GM19043 (cell line): ENCODE measurements at regions not wholly inside any gene's neighbourhood (a gene's known extent, or its start where the extent isn't known, plus 50 kb on each side); places are given as distances from the start of the nearest gene placed in this dataset.
"Not testable (repeated sequence)": the region's sequence is repeated elsewhere in the genome, so short reads cannot be mapped to it uniquely, and the experiment has no call there.

ENCODE experiments used
- ATAC-seq: cut with Tn5 transposase; IDR thresholded peaks from one replicate; pipeline ENCODE4 v1.9.1; 2021; ENCODE audit warnings: low read depth; ENCODE audit not compliant: unreplicated experiment

DNA sequence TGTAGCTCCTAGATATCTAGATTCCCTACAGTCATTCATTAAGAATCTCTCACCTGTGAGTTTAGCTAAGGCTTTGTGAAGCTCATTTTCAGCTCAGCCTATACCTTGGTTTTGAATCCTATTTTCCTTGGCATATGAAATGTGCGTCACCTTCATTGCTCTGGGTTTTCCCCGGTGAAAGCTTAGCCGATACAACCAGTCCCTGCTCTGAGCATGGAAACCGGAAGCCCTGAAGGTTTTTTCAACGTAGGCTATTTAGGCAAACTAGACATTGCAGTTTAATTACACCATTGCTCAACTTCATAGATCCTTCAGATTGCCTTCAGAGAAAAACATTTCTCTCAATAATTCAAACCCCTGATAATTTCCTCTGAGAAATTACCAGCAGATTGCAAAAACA lies 206.8 kb upstream of the TPRG1 start:
- ATAC-seq, result no peak

DNA sequence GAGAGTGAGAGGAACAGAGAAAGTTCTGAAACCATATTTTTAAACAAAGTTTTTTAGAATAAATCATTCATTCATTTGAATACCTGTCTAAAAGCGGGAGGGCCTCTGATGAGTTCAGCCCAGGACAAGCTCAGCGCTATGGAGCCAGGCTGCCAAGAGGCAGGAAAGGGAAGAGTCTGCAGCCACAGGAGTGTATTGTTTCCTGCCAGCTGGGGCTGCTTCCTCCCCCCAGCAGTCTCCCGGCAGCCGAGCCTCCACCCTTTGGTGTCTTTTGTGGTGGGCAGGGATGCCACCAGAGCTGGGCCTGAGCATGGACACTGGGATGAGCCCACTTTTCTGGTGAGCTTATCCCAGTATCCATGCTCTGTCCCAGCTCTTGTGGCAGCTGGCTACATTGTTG lies 199.5 kb upstream of the TPRG1 start:
- no peak for ATAC-seq

GRCh38 chr3:188974856-188975599 lies 196.7 kb upstream of the TPRG1 start:
- ATAC-seq, result no peak

- no peak for ATAC-seq
Observed at GRCh38 chr3:188975600-188976314, 196.0 kb upstream of the TPRG1 start.

- no peak for ATAC-seq
Observed at GRCh38 chr3:188976407-188976806, 195.4 kb upstream of the TPRG1 start.

DNA sequence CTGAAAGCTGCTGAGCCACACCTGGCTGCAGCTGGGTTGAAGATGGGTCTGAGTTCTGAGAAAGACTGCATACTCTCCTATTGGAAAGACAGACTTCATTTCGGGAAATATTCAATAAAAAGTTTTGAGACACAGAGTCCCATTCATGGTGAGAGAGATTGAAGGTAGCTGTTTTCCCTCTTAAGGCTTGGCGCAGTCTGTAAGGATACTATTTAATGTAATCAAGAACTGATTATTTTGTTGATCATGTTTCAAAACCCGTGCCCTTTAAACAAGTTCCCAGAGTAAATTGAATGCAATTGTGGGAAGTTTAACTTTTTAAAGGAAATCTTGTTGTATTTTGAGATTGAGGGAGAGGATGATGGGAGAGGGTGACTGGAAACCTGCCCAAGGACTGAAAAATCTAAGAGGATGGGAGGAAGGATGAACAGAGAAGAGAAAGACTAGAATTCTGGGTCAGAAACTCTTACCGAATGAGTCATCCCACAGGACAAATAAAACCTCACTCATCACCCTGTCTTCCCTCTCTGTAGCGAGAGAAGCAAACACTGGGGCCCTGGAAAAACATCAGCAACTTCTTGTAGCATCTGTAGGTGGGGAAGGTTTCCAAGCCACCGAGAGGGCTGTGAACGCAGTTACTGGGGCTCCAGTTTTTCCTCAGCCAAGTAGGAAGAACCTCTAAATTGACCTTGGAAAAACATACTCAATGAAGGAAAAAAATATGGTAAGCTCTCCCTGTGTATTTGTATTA lies 193.2 kb upstream of the TPRG1 start:
- ATAC-seq, result no peak

GRCh38 chr3:188979248-188979647 lies 192.5 kb upstream of the TPRG1 start:
- ATAC-seq, result no peak

GRCh38 chr3:188979669-188980310 lies 192.0 kb upstream of the TPRG1 start:
- ATAC-seq, result no peak

GRCh38 chr3:188993181-188993580 lies 178.6 kb upstream of the TPRG1 start:
- no peak for ATAC-seq

GRCh38 chr3:189001559-189001958 lies 170.2 kb upstream of the TPRG1 start:
- ATAC-seq, result no peak

- no peak for ATAC-seq
Observed at GRCh38 chr3:189003410-189003809, 168.4 kb upstream of the TPRG1 start.

GRCh38 chr3:189013224-189013888 lies 158.4 kb upstream of the TPRG1 start:
- no peak for ATAC-seq

- no peak for ATAC-seq
Observed at GRCh38 chr3:189014526-189014925, 157.2 kb upstream of the TPRG1 start.

DNA sequence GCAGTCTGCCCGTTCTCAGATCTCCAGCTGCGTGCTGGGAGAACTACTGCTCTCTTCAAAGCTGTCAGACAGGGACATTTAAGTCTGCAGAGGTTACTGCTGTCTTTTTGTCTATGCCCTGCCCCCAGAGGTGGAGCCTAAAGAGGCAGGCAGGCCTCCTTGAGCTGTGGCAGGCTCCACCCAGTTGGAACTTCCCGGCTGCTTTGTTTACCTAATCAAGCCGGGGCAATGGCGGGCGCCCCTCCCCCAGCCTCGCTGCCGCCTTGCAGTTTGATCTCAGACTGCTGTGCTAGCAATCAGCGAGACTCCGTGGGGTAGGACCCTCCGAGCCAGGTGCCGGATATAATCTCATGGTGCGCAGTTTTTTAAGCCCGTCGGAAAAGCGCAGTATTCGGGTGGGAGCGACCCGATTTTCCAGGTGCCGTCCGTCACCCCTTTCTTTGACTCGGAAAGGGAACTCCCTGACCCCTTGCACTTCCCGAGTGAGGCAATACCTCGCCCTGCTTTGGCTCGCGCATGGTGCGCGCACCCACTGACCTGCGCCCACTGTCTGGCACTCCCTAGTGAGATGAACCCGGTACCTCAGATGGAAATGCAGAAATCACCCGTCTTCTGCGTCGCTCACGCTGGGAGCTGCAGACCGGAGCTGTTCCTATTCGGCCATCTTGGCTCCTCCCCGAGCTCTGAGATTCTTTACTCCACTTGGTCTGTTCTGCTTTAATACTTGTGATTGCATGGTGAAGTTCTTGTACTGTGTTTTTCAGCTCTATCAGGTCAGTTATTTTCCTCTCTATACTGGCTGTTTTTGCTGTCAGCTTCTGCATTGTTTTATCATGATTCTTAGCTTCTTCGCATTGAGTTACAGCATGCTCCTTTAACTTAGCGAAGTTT lies 148.9 kb upstream of the TPRG1 start:
- not testable (repeated sequence) for ATAC-seq

DNA sequence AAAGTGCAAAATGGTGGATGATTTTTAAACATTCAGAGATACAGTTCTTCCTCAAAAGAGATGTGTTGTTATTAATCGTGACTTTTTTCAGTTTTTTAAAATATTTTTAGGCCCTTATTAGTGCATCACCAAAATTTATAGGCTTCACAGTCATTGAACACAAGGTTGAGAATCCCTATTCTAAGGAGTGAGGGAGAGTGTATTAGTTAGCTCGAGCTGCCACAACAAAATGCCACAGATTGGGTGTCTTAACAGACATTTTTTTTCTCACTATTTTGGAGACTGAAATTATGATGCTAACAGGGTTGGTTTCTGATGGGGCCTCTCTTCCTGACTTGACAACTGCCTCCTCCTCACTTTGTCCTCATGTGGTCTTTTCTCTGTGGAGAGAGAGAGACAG lies 145.9 kb upstream of the TPRG1 start:
- no peak for ATAC-seq

- ATAC-seq, result no peak
Observed at GRCh38 chr3:189027626-189028155, 144.1 kb upstream of the TPRG1 start.

DNA sequence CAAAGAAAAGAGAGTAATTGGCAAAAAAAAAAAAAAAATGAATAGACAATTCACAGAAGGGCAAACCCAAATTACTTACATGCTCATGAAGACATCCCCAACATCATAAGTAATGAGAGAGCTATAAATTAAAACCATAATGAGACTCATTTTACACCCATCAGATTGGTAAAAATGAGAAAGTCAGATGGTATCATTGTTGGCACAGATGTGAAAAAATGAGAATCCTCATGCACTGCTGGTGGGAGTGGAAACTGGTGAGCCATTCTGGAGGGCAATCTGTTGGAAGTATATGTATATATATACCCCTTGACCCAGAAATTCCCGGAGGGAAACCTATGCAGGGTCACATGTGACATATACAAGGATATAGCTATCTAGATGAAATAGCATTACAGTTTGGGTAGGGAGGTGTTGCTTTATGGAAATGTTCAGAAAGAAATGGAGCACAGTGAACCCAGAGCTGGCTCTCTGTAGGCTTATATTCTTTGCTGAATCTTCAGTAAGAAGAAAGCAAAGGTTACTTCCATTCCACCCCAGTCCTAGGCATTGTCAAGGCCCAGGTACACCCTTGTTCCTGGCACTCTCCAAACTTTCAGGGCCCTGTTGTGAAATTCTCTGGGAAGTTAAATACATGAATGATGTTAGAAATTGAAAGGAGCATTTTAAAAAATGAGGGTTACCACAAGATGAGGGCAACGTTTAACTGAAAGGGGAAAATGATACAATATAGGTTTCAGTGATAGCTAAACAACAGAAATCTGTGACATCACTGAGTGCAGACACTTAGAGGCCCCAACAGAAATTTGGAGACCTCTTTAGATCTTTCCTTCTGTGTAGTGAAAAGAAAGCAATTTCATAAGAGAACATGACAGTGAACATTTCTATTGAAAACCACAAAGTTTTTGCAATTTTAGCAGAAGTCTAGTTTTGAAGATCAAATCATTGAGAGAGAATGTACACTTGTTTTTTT lies 132.7 kb upstream of the TPRG1 start:
- no peak for ATAC-seq
